ENCODE measurements at regions not wholly inside any gene's neighbourhood (a gene's known extent, or its start where the extent isn't known, plus 50 kb on each side); places are given as distances from the start of the nearest gene placed in this dataset.

GRCh38 chr3:34444137-34444536 lies 645.7 kb downstream of the PDCD6IP start:
- Histone ChIP-seq H4K20me1 (ENCODE audit: control insufficient read depth, insufficient read depth) (no peaks in the 10 kb centered on the region), H3K9ac (ENCODE audit: control insufficient read depth, insufficient read depth, low read length) (no peak overlapping the region), H2AFZ (ENCODE audit: control insufficient read depth, low read depth, low read length) (no peak overlapping the region), H3K27ac (ENCODE audit: control insufficient read depth, insufficient read depth) (no peak overlapping the region), H3K4me3 (no peak overlapping the region), H3K36me3 (ENCODE audit: control insufficient read depth in 2 of 2, insufficient read depth in 2 of 2, low read length in 1 of 2) (no peaks in the 10 kb centered on the region), H3K79me2 (ENCODE audit: control insufficient read depth, insufficient read depth, low read length) (no peaks in the 10 kb centered on the region), H3K4me1 (ENCODE audit: control insufficient read depth, insufficient read depth, low read length) (no peaks in the 10 kb centered on the region), H3K4me2 (ENCODE audit: control insufficient read depth, insufficient read depth) (no peak overlapping the region), H3K9me3 (replicated peaks; ENCODE audit: control insufficient read depth, insufficient read depth, low read length) (no peaks in the 10 kb centered on the region), H3K27me3 (replicated peaks in 1 of 2; ENCODE audit: control insufficient read depth in 2 of 2, insufficient read depth in 2 of 2, low read length in 1 of 2) (no peaks in the 10 kb centered on the region)
- ATAC-seq (no peak), FAIRE-seq (no peak), DNase-seq (ENCODE audit: low read depth, low spot score) (no peak)
- ChIA-PET RAD21 (ENCODE audit: unreplicated experiment) (no interaction called here), CTCF (interaction anchor here (0.6 to 0.7 kb wide), 2 partner anchors 11 to 57 kb away, joined by 3 read pairs; no protein-coding TSS in a partner anchor), POLR2A (no interaction called here), SMC1A (ENCODE audit: uncharacterized antibody, unreplicated experiment) (no interaction called here)
- BruUV-seq (replicated peaks) = no TSS peak
- in situ Hi-C loops (cut with MboI) = no loop called here
- intact Hi-C loops (cut with micrococcal nuclease; ENCODE audit: unreplicated experiment) = no loop called here
- no peak for TF ChIP-seq SRF (IDR thresholded peaks at IDR 0.05; ENCODE audit: low read depth in 2 of 2, low read length in 2 of 2)
- TF ChIP-seq CBX5 (IDR thresholded peaks at IDR 0.05; ENCODE audit: low read depth) = no peak
- no peak for TF ChIP-seq NRF1 (conservative IDR thresholded peaks at IDR 0.05; ENCODE audit: low read depth, low read length)
- no peak for TF ChIP-seq E2F4 (IDR thresholded peaks at IDR 0.05; ENCODE audit: low read depth, low read length)
- TF ChIP-seq USF2 (IDR thresholded peaks at IDR 0.05; ENCODE audit: borderline replicate concordance, low read depth, low read length) = no peak
- no peak for TF ChIP-seq RAD21 (IDR thresholded peaks at IDR 0.05; ENCODE audit: insufficient read depth, low read depth, low read length)
- TF ChIP-seq, protein P1, sequence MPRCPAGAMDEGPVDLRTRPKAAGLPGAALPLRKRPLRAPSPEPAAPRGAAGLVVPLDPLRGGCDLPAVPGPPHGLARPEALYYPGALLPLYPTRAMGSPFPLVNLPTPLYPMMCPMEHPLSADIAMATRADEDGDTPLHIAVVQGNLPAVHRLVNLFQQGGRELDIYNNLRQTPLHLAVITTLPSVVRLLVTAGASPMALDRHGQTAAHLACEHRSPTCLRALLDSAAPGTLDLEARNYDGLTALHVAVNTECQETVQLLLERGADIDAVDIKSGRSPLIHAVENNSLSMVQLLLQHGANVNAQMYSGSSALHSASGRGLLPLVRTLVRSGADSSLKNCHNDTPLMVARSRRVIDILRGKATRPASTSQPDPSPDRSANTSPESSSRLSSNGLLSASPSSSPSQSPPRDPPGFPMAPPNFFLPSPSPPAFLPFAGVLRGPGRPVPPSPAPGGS (IDR thresholded peaks at IDR 0.05; ENCODE audit: borderline replicate concordance, insufficient read depth, low read depth, low read length, poor library complexity, severe bottlenecking) = no peak
- no peak for TF ChIP-seq DPF2 (IDR thresholded peaks at IDR 0.05)
- TF ChIP-seq ZNF592 (IDR thresholded peaks at IDR 0.05) = no peak
- TF ChIP-seq TAF1 (IDR thresholded peaks at IDR 0.05; ENCODE audit: borderline replicate concordance, low read depth, low read length) = no peak
- TF ChIP-seq NFIC (IDR thresholded peaks at IDR 0.05; ENCODE audit: low read depth, low read length) = no peak
- TF ChIP-seq WRNIP1 (IDR thresholded peaks at IDR 0.05; ENCODE audit: borderline replicate concordance, low read depth, low read length) = no peak
- TF ChIP-seq SUZ12 (IDR thresholded peaks at IDR 0.05; ENCODE audit: unreplicated experiment) = no peak
- TF ChIP-seq PML (IDR thresholded peaks at IDR 0.05; ENCODE audit: low read length) = no peak
- TF ChIP-seq CHD2 (IDR thresholded peaks at IDR 0.05; ENCODE audit: borderline replicate concordance, low read depth, low read length) = no peak
- TF ChIP-seq SMARCA5 (IDR thresholded peaks at IDR 0.05) = no peak
- TF ChIP-seq HCFC1 (IDR thresholded peaks at IDR 0.05; ENCODE audit: low read length) = no peak
- no peak for TF ChIP-seq EZH2 (IDR thresholded peaks at IDR 0.05; ENCODE audit: borderline replicate concordance, control insufficient read depth, low read depth, low read length)
